ENCODE measurements at regions not wholly inside any gene's neighbourhood (a gene's known extent, or its start where the extent isn't known, plus 50 kb on each side); places are given as distances from the start of the nearest gene placed in this dataset.
A peak's percentile ranks its signal among the peaks of the same experiment; 100 is the strongest.
"Not testable (repeated sequence)": the region's sequence is repeated elsewhere in the genome, so short reads cannot be mapped to it uniquely, and the experiment has no call there.

DNA sequence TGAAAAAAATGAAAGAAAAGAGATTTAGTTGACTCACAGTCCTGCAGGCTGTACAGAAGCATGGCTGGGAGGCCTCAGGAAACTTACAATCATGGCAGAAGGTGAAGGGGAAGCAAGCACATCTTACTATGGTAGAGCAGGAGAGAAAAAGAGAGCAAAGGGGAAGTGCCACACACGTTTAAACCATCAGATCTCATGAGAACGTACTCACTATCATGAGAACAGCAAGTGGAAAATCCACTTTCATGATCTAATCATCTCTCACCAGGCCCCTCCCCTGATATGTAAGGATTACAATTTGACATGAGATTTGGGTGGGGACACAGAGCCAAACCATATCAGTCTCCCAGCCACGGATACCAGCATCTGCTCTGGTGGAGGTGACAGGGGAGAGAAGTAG, 50.8 kb upstream of the CPOX start:
- no peak for DNase-seq (ENCODE audit: insufficient read length, low spot score)
- TF ChIP-seq POLR2A (IDR thresholded peaks at IDR 0.05; ENCODE audit: low read depth, low read length) = no peak
- no peak for FAIRE-seq

- no peak for TF ChIP-seq POLR2A (IDR thresholded peaks at IDR 0.05; ENCODE audit: low read depth, low read length)
- no peak for FAIRE-seq
- no peak for DNase-seq (ENCODE audit: insufficient read length, low spot score)
These were observed 51.6 kb upstream of the CPOX start for GRCh38 chr3:98645039-98645438.

GRCh38 chr3:98646680-98647079, 53.3 kb upstream of the CPOX start:
- DNase-seq (ENCODE audit: insufficient read length, low spot score) (no peak), FAIRE-seq (no peak)
- no peak for TF ChIP-seq POLR2A (IDR thresholded peaks at IDR 0.05; ENCODE audit: low read depth, low read length)

GRCh38 chr3:98647197-98647596, 53.8 kb upstream of the CPOX start:
- no peak for DNase-seq (ENCODE audit: insufficient read length, low spot score)
- FAIRE-seq = no peak
- TF ChIP-seq POLR2A (IDR thresholded peaks at IDR 0.05; ENCODE audit: low read depth, low read length) = no peak

DNA sequence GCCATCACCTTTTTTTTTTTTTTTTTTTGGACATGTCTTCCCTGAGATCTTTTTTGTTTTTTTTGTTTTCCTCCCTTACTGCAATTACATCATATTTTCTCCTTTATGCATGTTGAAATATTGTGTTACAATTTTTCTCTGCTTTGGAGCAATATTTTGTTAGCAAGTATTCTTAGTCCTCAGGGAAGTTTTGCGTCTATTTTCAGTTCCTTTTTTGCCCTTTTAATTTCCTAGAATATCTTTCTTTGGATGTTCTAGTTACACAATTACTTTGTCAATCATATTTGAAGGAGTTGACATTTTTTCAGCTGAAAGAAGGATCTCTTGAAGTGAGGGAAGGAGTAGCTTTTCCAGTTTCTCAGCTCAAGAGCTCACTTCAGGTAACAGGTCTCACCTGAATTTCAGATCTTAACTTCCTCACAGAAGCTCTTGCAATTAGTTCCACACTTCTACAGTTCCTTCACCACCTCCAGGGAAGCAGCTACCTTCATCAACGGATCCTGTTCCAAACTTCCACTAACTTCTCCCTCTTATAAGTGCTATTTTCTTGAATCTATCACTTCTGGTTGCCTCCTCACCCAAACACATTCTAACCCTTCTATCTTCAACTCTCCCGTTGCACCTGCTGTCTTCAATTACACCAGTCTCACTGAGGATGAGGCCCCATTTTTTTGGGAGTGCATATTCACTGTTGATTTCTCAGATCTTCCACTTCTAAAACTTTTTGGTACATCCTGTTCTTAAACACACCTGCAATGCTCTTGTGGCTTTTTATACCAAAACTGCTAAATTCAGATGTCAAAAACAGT, 57.8 kb upstream of the CPOX start:
- FAIRE-seq (no peak), DNase-seq (ENCODE audit: insufficient read length, low spot score) (no peak)
- TF ChIP-seq POLR2A (IDR thresholded peaks at IDR 0.05; ENCODE audit: low read depth, low read length) = no peak

DNA sequence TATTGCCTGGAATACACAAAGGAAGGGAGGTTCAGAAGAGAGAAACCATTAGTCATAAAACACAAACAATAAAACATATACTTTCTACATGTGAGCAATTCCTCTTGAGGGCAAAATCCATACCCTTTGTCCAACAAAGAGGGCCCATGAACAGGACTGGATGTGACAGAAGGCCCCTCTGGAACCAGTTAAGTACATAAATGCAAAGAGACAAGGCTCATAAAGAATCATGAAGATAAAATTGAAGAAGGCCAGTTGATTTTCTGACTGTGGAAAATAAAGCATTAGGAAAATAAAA, 58.3 kb upstream of the CPOX start:
- TF ChIP-seq POLR2A (IDR thresholded peaks at IDR 0.05; ENCODE audit: low read depth, low read length) = no peak
- DNase-seq (ENCODE audit: insufficient read length, low spot score) = no peak
- no peak for FAIRE-seq

DNA sequence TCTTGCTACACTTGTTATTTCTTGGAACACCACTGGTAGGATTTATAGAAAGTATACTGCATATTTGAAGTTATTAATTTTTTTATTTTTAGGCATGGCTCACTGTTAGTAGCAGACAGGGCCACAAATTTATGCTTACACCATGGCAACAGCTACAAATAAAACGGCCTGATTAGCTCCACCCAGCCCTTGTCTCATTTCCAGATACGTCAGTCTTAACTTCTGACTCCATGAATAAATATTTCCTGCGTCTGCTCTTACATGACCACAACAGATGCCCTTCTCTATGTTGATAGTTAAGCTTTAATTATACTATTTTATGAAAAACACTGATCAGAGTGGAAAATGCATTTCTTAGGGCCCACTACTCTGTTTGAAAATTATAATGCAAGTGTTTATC, 62.3 kb upstream of the CPOX start:
- no peak for FAIRE-seq
- no peak for DNase-seq (ENCODE audit: insufficient read length, low spot score)
- no peak for TF ChIP-seq POLR2A (IDR thresholded peaks at IDR 0.05; ENCODE audit: low read depth, low read length)

- DNase-seq (ENCODE audit: insufficient read length, low spot score) (no peak), FAIRE-seq (no peak)
- no peak for TF ChIP-seq POLR2A (IDR thresholded peaks at IDR 0.05; ENCODE audit: low read depth, low read length)
These were observed 64.0 kb upstream of the CPOX start for GRCh38 chr3:98657457-98657856.

DNA sequence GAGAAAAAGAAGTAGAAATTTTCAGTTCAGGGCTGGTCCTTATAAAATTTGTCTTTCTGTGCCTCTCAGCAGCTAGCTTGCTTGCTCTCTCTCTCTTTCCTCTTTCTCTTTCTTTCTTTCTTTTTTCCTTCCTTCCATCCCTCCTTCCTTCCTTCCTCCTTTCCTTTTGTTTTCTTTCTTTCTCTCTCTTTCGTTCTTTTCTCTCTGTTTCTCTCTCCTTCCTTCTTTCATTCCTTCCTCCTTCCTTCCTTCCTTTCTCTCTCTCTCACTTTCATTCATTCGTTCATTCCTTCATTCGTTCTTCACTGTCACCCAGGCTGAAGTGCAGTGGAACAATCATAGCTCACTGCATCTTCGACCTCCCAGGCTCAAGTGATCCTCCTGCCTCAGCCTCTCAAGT, 69.3 kb upstream of the CPOX start:
- no peak for TF ChIP-seq POLR2A (IDR thresholded peaks at IDR 0.05; ENCODE audit: low read depth, low read length)
- no peak for DNase-seq (ENCODE audit: insufficient read length, low spot score)
- no peak for FAIRE-seq

GRCh38 chr3:98670020-98670419, 76.6 kb upstream of the CPOX start:
- FAIRE-seq (no peak), DNase-seq (ENCODE audit: insufficient read length, low spot score) (no peak)
- no peak for TF ChIP-seq POLR2A (IDR thresholded peaks at IDR 0.05; ENCODE audit: low read depth, low read length)

- no peak for TF ChIP-seq POLR2A (IDR thresholded peaks at IDR 0.05; ENCODE audit: low read depth, low read length)
- no peak for DNase-seq (ENCODE audit: insufficient read length, low spot score)
- no peak for FAIRE-seq
These were observed 83.2 kb upstream of the ST3GAL6 start for GRCh38 chr3:98679986-98680385.

GRCh38 chr3:98680723-98681122, 82.4 kb upstream of the ST3GAL6 start:
- DNase-seq (ENCODE audit: insufficient read length, low spot score) = no peak
- FAIRE-seq = peak; percentile 80
- no peak for TF ChIP-seq POLR2A (IDR thresholded peaks at IDR 0.05; ENCODE audit: low read depth, low read length)

DNA sequence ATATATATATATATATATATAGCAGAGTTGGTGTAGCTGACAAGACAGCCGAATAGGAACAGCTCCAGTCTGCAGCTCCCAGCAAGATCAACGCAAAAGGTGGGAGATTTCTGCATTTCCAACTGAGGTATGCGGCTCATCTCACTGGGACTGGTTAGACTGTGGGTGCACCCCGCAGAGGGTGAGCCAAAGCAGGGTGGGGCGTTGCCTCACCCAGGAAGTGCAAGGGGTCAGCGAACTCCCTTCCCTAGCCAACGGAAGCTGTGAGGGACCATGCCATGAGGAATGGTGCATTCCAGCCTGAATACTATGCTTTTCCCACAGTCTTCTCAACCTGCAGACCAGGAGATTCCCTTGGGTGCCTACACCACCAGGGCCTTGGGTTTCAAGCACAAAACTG, 81.7 kb upstream of the ST3GAL6 start:
- DNase-seq (ENCODE audit: insufficient read length, low spot score) (no peak), FAIRE-seq (no peak)
- no peak for TF ChIP-seq POLR2A (IDR thresholded peaks at IDR 0.05; ENCODE audit: low read depth, low read length)

DNA sequence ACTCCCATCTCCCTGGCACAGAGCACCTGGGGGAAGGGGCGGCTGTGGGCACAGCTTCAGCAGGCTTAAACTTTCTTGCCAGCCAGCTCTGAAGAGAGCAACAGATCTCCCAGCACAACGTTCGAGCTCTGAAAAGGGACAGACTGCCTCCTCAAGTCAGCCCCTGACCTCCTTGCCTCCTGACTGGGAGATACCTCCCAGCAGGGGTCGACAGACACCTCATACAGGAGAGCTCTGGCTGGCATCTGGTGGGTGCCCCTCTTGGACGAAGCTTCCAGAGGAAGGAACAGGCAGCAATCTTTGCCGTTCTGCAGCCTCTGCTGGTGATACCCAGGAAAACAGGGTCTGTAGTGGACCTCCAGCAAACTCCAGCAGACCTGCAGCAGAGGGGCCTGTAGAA, 80.7 kb upstream of the ST3GAL6 start:
- not testable (repeated sequence) for DNase-seq (ENCODE audit: insufficient read length, low spot score); FAIRE-seq

GRCh38 chr3:98688363-98688762, 74.8 kb upstream of the ST3GAL6 start:
- FAIRE-seq (no peak), DNase-seq (ENCODE audit: insufficient read length, low spot score) (no peak)

GRCh38 chr3:98690876-98691275, 72.3 kb upstream of the ST3GAL6 start:
- peak; percentile 77 for FAIRE-seq
- TF ChIP-seq POLR2A (IDR thresholded peaks at IDR 0.05; ENCODE audit: low read depth, low read length) = no peak
- no peak for DNase-seq (ENCODE audit: insufficient read length, low spot score)

More at GRCh38 chr3:98688363-98688762, 74.8 kb upstream of the ST3GAL6 start:
- TF ChIP-seq POLR2A (IDR thresholded peaks at IDR 0.05; ENCODE audit: low read depth, low read length) = no peak

Measured in H54 (cell line).